Right lobe of liver (tissue), 6 donors: ENCODE measurements at regions not wholly inside any gene's neighbourhood (a gene's known extent, or its start where the extent isn't known, plus 50 kb on each side); places are given as distances from the start of the nearest gene placed in this dataset.

Experiments
- ATAC-seq, 4 donors: fragments of 200-7000 bp; cut with Tn5 transposase; one replicate each; pipeline ENCODE4 v1.9.1; 2020; ENCODE audit warnings: mild to moderate bottlenecking in 4 of 4, moderate library complexity in 4 of 4
- DNase-seq, 3 donors: peaks; one replicate each; pipeline ENCODE4 v3.0.0-alpha.2; 2020
- H3K27ac ChIP-seq, 3 donors: fragments of 200-600 bp; one replicate each; pipeline ENCODE4 v1.8.0; 2022
- H3K27me3 ChIP-seq, 2 donors: fragments of 200-600 bp; one replicate each; pipeline ENCODE4 v1.8.0; 2022
- H3K36me3 ChIP-seq, 4 donors: fragments of 200-600 bp; sonication (generic) in 1 of 4; one replicate each; pipeline versions ENCODE4 v1.5.1 to v1.8.0; 2017 to 2022; ENCODE audit warnings: control low read depth in 1 of 4
- H3K4me1 ChIP-seq, 4 donors: fragments of 200-600 bp; sonication (generic) in 1 of 4; one replicate each; pipeline versions ENCODE4 v1.5.1 to v1.8.0; 2017 to 2022; ENCODE audit warnings: control low read depth in 1 of 4
- H3K4me3 ChIP-seq, 3 donors: fragments of 200-600 bp; one replicate each; pipeline ENCODE4 v1.8.0; 2022
- H3K9me3 ChIP-seq, 4 donors: fragments of 200-600 bp; sonication (generic) in 1 of 4; one replicate each; pipeline versions ENCODE4 v1.5.1 to v1.8.0; 2017 to 2022; ENCODE audit warnings: control low read depth in 1 of 4
- CTCF ChIP-seq, 4 donors: fragments of 200-600 bp in 3 of 4; fragments of 450-650 bp in 1 of 4; IDR thresholded peaks; one replicate each; pipeline versions ENCODE4 v1.5.1 to v1.8.0; 2016 to 2022; ENCODE audit warnings: antibody characterized with exemption in 4 of 4, mild to moderate bottlenecking in 2 of 4
- POLR2A ChIP-seq: fragments of 450-650 bp; IDR thresholded peaks from one replicate; pipeline ENCODE4 v1.6.1; 2017; ENCODE audit warnings: antibody characterized with exemption, mild to moderate bottlenecking
- WGBS: methylation state at CpG from one replicate; pipeline ENCODE4 v1.1.6; 2018; ENCODE audit warnings: low coverage, low lambda C conversion rate; ENCODE audit not compliant: insufficient coverage; ENCODE audit errors: missing lambda C conversion rate; 5-methylcytosine and 5-hydroxymethylcytosine counted together
- intact Hi-C, 2 donors: fragments of 100-400 bp; cut with DNase I; formaldehyde crosslinking; loops; one replicate each; pipeline versions ENCODE4 v1.11.2 to v1.14.1; 2022
- donor health status: DM: no; HTN: yes; CAD: no.
- donor health status: DM: no; HTN: no; CAD: no.
- donor health status: DM: no; HTN: no; CAD: no.
- donor health status: DM: no; HTN: yes; CAD: no.
- donor health status: DM: no; HTN: yes; CAD: no.

- no peak for ATAC-seq
- intact Hi-C loops = loop anchor here in 1 of 2 donors (10.0 kb wide), 1 partner anchor 162 kb away; no protein-coding TSS in a partner anchor
- WGBS = 85% methylated on average over 3 of the region's 3 CpGs
Measured at GRCh38 chr15:35282965-35283496, 197.9 kb upstream of the NANOGP8 start.

GRCh38 chr15:35281515-35281914 lies 196.4 kb upstream of the NANOGP8 start:
- ATAC-seq (no peak), DNase-seq (no peak)
- WGBS = 82% methylated on average over 1 of the region's 1 CpG
- no peak for TF ChIP-seq CTCF (IDR thresholded peaks at IDR 0.05)
- Histone ChIP-seq H3K4me1 (no peaks in the 10 kb centered on the region), H3K27me3 (no peaks in the 10 kb centered on the region), H3K9me3 (no peaks in the 10 kb centered on the region), H3K27ac (no peak overlapping the region), H3K4me3 (no peak overlapping the region), H3K36me3 (no peaks in the 10 kb centered on the region)
- intact Hi-C loops = loop anchor here in 1 of 2 donors (10.0 kb wide), 1 partner anchor 163 kb away; no protein-coding TSS in a partner anchor

More at GRCh38 chr15:35282965-35283496, 197.9 kb upstream of the NANOGP8 start:
- no peak for DNase-seq
- Histone ChIP-seq H3K27me3 (no peaks in the 10 kb centered on the region), H3K4me3 (no peak overlapping the region), H3K9me3 (no peaks in the 10 kb centered on the region), H3K36me3 (no peaks in the 10 kb centered on the region), H3K27ac (no peak overlapping the region), H3K4me1 (no peaks in the 10 kb centered on the region)
- TF ChIP-seq POLR2A (no peak), CTCF (IDR thresholded peaks at IDR 0.05) (no peak)

GRCh38 chr15:35279811-35280210 lies 194.7 kb upstream of the NANOGP8 start:
- Histone ChIP-seq H3K36me3 (no peaks in the 10 kb centered on the region), H3K4me3 (no peak overlapping the region), H3K9me3 (no peaks in the 10 kb centered on the region), H3K27me3 (no peaks in the 10 kb centered on the region), H3K4me1 (no peaks in the 10 kb centered on the region), H3K27ac (no peak overlapping the region)
- intact Hi-C loops = loop anchor here in 1 of 2 donors (10.0 kb wide), 1 partner anchor 165 kb away; no protein-coding TSS in a partner anchor
- TF ChIP-seq CTCF (IDR thresholded peaks at IDR 0.05) (no peak), POLR2A (no peak)
- 80% methylated on average over 1 of the region's 1 CpG for WGBS
- ATAC-seq (no peak), DNase-seq (no peak)

- Histone ChIP-seq H3K9me3 (no peaks in the 10 kb centered on the region), H3K4me1 (no peaks in the 10 kb centered on the region), H3K36me3 (no peaks in the 10 kb centered on the region), H3K4me3 (no peak overlapping the region), H3K27me3 (no peaks in the 10 kb centered on the region), H3K27ac (no peak overlapping the region)
- WGBS = 89% methylated on average over 3 of the region's 4 CpGs
- ATAC-seq (peak in 1 of 4 donors; percentile 58), DNase-seq (no peak)
- intact Hi-C loops = no loop called here
- TF ChIP-seq CTCF (IDR thresholded peaks at IDR 0.05) = no peak
- TF ChIP-seq POLR2A = no peak
Measured at GRCh38 chr15:35271371-35272043, 186.4 kb upstream of the NANOGP8 start.
